GM12891 (cell line): ENCODE measurements at regions not wholly inside any gene's neighbourhood (a gene's known extent, or its start where the extent isn't known, plus 50 kb on each side); places are given as distances from the start of the nearest gene placed in this dataset.

Experiments
- PAX5 ChIP-seq: IDR thresholded peaks from 2 replicates; pipeline ENCODE4 v1.6.1; 2011; ENCODE audit warnings: low read length, moderate library complexity, mild to moderate bottlenecking; ENCODE audit not compliant: insufficient read depth, severe bottlenecking
- POLR2A ChIP-seq: IDR thresholded peaks from 2 replicates; pipeline ENCODE4 v1.6.1; 2011; ENCODE audit warnings: low read depth, low read length, control low read depth
- POLR2AphosphoS5 ChIP-seq: IDR thresholded peaks from 2 replicates; pipeline ENCODE4 v1.6.1; 2011; ENCODE audit warnings: low read depth, low read length, control low read depth
- POU2F2 ChIP-seq: IDR thresholded peaks from 2 replicates; pipeline ENCODE4 v1.6.1; 2011; ENCODE audit warnings: low read depth, mild to moderate bottlenecking, control low read depth, low read length, moderate library complexity
- SPI1 ChIP-seq: IDR thresholded peaks from 2 replicates; pipeline ENCODE4 v1.6.1; 2011; ENCODE audit warnings: low read depth, low read length, control low read depth
- TAF1 ChIP-seq: IDR thresholded peaks from 2 replicates; pipeline ENCODE4 v1.6.1; 2011; ENCODE audit warnings: low read depth, low read length, control low read depth

- no peak for TF ChIP-seq TAF1
- TF ChIP-seq POLR2AphosphoS5: no peak
- TF ChIP-seq POU2F2: no peak
- no peak for TF ChIP-seq POLR2A
- TF ChIP-seq SPI1: no peak
- no peak for TF ChIP-seq PAX5
Measured at GRCh38 chr2:3130444-3130843, 247.2 kb downstream of the EIPR1 start.
